RWPE2 (cell line): ENCODE measurements at regions not wholly inside any gene's neighbourhood (a gene's known extent, or its start where the extent isn't known, plus 50 kb on each side); places are given as distances from the start of the nearest gene placed in this dataset.

ENCODE experiments used
- ATAC-seq: fragments of 200-7000 bp; cut with Tn5 transposase; 3 replicates; pipeline ENCODE4 v1.9.1; 2021; ENCODE audit warnings: low read depth
- DNase-seq: peaks from one replicate; pipeline ENCODE4 v3.0.0-alpha.2; 2020; ENCODE audit warnings: low spot score
- H3K27ac ChIP-seq: fragments of 450-650 bp; 2 replicates; pipeline ENCODE4 v1.5.1; 2017; ENCODE audit warnings: mild to moderate bottlenecking; ENCODE audit not compliant: poor library complexity, severe bottlenecking
- H3K27me3 ChIP-seq: fragments of 250-450 bp; sonication (Bioruptor Pico); 2 replicates; pipeline ENCODE4 v1.5.1; 2021; ENCODE audit warnings: mild to moderate bottlenecking, moderate library complexity; ENCODE audit not compliant: insufficient read depth, poor library complexity, severe bottlenecking
- H3K36me3 ChIP-seq: fragments of 250-450 bp; sonication (Bioruptor Pico); 2 replicates; pipeline ENCODE4 v1.5.1; 2020; ENCODE audit warnings: low read depth, mild to moderate bottlenecking, moderate library complexity
- H3K4me1 ChIP-seq: fragments of 250-450 bp; sonication (Bioruptor Pico); 2 replicates; pipeline ENCODE4 v1.5.1; 2021; ENCODE audit warnings: mild to moderate bottlenecking, moderate library complexity; ENCODE audit not compliant: insufficient read depth, poor library complexity, severe bottlenecking
- H3K4me3 ChIP-seq: fragments of 250-450 bp; sonication (Bioruptor Pico); 2 replicates; pipeline ENCODE4 v1.5.1; 2021; ENCODE audit warnings: mild to moderate bottlenecking, moderate library complexity; ENCODE audit not compliant: severe bottlenecking
- H3K9me3 ChIP-seq: fragments of 250-450 bp; sonication (Bioruptor Pico); 2 replicates; pipeline ENCODE4 v1.5.1; 2021; ENCODE audit warnings: mild to moderate bottlenecking, moderate library complexity; ENCODE audit not compliant: severe bottlenecking
- CTCF ChIP-seq: fragments of 450-650 bp; IDR thresholded peaks from one replicate; pipeline ENCODE4 v1.5.1; 2017; ENCODE audit warnings: mild to moderate bottlenecking, moderate library complexity; ENCODE audit not compliant: poor library complexity, severe bottlenecking

DNA sequence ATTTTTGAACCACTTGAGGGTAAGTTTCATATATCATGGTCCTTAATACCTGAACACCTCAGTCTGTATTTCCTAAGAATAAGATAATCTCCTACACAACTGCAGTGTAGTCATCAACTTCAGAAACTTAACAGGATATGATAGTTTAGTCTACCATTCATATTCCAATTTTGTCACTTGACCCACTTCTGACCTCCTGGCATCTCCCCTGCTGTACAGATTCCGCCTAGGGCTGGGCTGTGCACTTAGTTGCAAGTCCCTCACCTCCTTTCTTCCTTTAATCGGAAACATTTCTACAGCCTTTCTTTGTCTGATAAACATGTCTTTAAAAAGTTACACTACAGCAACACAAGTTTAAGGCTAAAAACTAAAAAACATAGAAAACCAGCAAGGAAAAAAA lies 218.4 kb upstream of the SLCO3A1 start:
- ATAC-seq: no peak

GRCh38 chr15:91635641-91636040 lies 217.9 kb upstream of the SLCO3A1 start:
- no peak overlapping the region for H3K27ac ChIP-seq
- H3K4me1 ChIP-seq: no peaks in the 10 kb centered on the region
- no peaks in the 10 kb centered on the region for H3K36me3 ChIP-seq

More for the DNA sequence above, 218.4 kb upstream of the SLCO3A1 start:
- no peak overlapping the region for H3K27ac ChIP-seq
- no peak for DNase-seq
- no peaks in the 10 kb centered on the region for H3K27me3 ChIP-seq
- no peak for TF ChIP-seq CTCF
- H3K9me3 ChIP-seq: no peaks in the 10 kb centered on the region
- no peaks in the 10 kb centered on the region for H3K4me1 ChIP-seq
- no peak overlapping the region for H3K4me3 ChIP-seq
- no peaks in the 10 kb centered on the region for H3K36me3 ChIP-seq

GRCh38 chr15:91649016-91649415 lies 204.5 kb upstream of the SLCO3A1 start:
- no peaks in the 10 kb centered on the region for H3K36me3 ChIP-seq
- H3K27me3 ChIP-seq: no peaks in the 10 kb centered on the region
- H3K27ac ChIP-seq: no peak overlapping the region
- DNase-seq (no peak), ATAC-seq (no peak)
- H3K4me1 ChIP-seq: no peaks in the 10 kb centered on the region
- no peaks in the 10 kb centered on the region for H3K9me3 ChIP-seq
- H3K4me3 ChIP-seq: no peak overlapping the region
- TF ChIP-seq CTCF: no peak

More at GRCh38 chr15:91635641-91636040, 217.9 kb upstream of the SLCO3A1 start:
- DNase-seq (no peak), ATAC-seq (no peak)
- no peaks in the 10 kb centered on the region for H3K9me3 ChIP-seq
- H3K27me3 ChIP-seq: no peaks in the 10 kb centered on the region
- no peak overlapping the region for H3K4me3 ChIP-seq
- TF ChIP-seq CTCF: no peak

- Histone ChIP-seq H3K4me1 (no peaks in the 10 kb centered on the region), H3K27me3 (no peaks in the 10 kb centered on the region), H3K36me3 (no peaks in the 10 kb centered on the region), H3K27ac (no peak overlapping the region), H3K4me3 (no peak overlapping the region), H3K9me3 (no peaks in the 10 kb centered on the region)
- TF ChIP-seq CTCF: no peak
- DNase-seq (no peak), ATAC-seq (no peak)
Observed at GRCh38 chr15:91649831-91650321, 203.6 kb upstream of the SLCO3A1 start.

DNA sequence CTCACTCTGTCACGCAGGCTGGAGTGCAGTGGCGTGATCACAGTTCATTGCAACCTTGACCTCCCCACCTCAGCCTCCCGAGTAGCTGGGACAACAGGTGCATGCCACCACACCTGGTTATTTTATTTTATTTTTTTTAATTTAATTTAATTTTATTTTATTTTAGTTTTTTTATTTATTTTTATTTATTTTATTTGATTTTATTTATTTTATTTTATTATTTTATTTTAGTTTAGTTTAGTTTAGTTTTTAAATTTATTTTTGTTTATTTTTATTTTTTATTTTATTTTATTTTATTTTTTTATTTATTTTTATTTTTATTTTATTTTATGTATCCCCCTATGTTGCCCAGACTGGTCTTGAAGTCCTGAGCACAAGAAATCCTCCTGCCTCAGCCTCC lies 202.3 kb upstream of the SLCO3A1 start:
- no peak overlapping the region for H3K27ac ChIP-seq
- no peaks in the 10 kb centered on the region for H3K27me3 ChIP-seq
- no peak for TF ChIP-seq CTCF
- no peaks in the 10 kb centered on the region for H3K4me1 ChIP-seq
- no peak for DNase-seq
- no peak overlapping the region for H3K4me3 ChIP-seq
- no peaks in the 10 kb centered on the region for H3K9me3 ChIP-seq
- no peaks in the 10 kb centered on the region for H3K36me3 ChIP-seq
- no peak for ATAC-seq
